GM19438 (cell line): ENCODE measurements at regions not wholly inside any gene's neighbourhood (a gene's known extent, or its start where the extent isn't known, plus 50 kb on each side); places are given as distances from the start of the nearest gene placed in this dataset.

Experiments
- ATAC-seq: cut with Tn5 transposase; IDR thresholded peaks from one replicate; pipeline ENCODE4 v1.9.1; 2021; ENCODE audit warnings: low read depth; ENCODE audit not compliant: unreplicated experiment

DNA sequence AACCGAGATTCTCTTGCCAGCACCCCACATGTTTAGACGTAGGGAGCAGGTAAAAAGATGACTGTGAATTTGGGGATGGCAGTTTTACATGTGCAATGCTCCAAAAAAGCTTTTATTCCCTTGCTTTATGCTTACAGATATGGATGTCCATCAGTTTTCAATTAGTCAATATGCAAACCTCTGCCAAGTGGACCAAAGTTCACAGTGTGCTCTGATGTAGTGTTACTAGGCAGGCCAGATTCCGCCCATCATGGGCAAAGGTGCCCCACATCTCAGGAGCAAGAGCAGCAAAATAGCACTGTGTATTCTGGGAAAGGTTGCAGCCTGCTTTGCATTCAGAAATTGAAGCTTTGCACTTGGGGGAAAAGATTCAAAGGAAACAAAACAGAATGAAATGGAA lies 329.7 kb upstream of the ZEB2 start:
- no peak for ATAC-seq

DNA sequence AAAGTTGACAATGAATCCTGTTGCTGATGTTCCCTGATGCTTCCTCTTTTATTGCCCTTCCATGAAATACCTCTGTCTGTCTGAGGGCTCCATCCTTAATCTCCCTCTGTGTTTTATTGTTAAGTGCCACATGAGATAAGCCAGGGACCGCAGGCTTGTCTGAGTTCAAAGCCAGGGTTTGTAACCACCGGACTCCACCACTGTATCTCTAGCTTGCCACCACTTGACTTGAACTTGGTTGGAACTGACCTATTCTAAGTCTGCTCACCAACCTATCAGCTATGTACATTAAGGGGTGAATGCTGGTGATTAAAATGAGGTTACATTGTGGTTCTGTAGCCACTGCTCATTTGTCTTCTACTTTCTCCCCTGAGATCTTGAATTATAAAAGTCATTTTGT lies 328.5 kb upstream of the ZEB2 start:
- no peak for ATAC-seq

DNA sequence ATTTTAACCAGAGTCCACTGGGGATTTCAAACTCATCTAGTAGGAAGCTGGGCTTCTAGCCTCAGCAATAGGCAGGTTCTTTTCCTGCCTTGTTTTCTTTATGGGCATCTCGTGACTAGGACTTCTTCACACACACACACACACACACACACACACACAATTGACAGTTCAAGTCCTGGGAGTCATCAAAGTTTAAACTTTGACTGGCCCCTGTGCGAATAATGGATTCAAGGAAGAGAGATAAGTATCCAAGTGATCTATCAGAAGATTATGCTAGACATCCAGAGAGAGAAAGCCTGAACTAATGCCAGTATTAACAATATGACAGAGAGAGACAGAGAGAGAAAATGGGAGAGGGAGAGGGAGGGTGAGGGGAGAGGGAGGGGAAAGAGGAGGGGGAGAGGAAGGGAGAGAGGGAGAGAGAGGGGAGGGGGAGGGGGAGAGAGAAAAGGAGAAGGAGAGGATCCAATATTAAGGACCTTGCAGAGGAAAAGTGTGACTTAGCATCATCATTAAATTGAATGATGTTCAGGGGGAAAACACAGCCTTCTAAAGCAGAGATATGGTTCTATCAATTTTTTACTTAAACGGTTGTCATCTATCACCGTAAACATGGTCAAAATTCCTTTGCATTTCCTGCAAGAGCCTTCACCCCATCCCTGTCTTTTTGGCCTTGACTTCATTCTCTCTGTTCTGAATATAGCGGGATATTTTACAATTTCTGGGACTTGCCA lies 327.6 kb upstream of the ZEB2 start:
- ATAC-seq: no peak

DNA sequence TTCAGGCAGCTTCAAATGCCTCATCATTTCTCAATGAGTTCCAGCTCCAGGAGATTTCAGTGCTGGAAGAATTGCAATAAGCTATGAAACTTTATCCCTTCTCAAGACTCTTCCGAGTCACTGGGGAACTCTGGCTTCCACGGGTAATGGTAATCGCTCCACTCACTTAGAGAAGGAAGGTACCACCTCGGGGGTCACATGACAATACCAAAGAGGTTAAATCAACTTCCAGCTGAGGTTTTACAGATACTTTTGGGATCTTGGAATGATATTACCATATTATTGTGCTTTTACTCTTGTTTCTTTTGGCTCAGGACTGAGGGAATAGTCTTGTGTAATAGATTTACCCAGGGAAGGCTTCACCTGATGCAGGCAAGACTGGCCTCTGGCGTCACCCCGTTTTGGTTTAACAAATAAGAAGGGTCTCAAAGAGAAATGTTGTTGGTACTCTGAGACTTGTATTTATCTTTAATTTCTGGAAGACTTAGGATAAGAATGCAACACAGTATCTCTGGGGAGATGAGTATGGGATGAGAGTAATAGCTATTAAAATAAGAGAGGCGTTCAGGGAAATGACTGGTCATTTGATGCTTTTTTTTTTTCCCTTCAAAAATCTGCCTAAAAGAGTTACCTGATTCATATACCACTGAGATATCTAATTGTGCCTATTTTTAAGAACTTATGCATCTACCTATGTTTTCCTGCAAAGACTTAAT lies 316.9 kb upstream of the ZEB2 start:
- no peak for ATAC-seq

DNA sequence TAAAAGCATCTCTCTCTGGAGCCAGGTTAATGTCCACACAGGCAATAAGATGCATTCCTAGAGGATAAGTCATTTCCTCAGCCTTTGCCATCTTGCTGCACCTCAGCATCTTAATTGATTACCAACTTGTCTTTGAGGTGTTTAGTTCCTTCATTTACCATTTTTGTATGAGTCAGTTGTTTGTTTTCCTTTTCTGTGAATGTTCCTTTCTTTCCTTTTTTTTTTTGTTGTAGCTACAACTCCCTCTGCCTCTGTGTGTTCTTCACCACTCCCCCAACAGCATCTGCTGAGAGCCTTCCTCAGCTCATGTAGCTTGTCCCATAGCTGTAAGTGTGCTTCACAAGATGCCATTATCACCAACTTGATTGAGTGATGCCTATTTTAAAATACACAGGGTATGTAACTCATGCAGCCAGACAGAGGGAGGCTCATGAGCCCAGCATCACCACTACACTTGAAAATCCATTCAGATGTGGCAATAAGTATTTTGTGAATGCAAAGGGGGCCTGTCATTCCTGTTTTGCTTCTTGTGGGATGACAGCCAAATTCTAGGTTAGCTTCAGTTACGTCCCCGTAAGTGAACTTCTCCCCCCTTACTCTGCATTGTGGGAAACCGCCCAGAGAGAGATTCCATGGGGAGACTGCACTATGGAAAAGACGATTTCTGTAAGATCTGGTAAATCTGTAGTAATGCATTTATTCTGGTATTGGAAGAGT lies 315.9 kb upstream of the ZEB2 start:
- no peak for ATAC-seq

DNA sequence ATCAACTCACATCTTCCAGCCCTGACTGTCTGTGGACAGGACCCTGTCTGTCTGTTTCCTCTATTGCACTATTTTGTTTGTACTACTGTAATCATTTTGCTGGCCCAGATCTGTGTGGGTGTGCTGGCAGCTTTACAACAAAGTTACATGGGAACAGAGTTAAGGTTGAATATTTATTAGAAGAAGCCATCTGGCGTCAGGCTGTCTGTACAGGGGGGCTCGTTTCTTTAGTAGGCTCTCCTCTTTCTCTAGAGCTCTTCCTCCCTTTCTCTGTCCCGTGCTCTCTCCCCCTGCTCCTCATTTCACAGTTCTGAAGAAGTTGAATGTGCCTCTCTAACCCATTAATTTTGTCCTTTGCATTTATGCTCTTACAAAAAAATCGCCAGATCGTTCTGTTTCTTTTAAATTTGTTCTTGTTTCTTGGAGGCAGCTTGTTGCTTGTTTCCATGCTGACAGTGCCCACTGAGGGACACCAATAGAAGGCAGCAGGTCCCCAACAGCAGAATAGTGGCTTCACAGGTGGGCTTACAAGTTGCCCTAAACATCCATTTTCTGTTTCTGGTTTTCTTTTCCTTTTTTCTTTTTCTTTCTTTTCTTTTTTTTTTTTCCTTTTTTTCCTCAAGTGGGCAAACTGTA lies 315.2 kb upstream of the ZEB2 start:
- no peak for ATAC-seq

DNA sequence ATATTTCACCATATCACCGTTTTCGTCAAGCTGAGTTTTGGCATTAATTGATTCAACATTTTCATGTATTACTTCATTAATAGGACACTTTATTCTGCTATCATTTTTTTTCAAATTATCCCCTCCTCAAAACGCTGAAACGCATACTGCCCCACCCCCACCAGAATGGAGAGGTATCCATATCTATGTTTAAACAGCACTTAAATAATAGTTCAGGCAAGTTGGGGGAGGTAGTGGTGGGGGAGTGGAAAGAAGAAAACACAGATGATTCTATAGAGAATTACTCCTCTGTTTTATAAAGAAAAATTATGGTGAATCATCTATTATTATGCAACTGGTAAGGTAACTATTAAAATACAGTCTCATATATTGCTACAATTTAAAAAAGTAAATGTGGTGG lies 314.4 kb upstream of the ZEB2 start:
- no peak for ATAC-seq

DNA sequence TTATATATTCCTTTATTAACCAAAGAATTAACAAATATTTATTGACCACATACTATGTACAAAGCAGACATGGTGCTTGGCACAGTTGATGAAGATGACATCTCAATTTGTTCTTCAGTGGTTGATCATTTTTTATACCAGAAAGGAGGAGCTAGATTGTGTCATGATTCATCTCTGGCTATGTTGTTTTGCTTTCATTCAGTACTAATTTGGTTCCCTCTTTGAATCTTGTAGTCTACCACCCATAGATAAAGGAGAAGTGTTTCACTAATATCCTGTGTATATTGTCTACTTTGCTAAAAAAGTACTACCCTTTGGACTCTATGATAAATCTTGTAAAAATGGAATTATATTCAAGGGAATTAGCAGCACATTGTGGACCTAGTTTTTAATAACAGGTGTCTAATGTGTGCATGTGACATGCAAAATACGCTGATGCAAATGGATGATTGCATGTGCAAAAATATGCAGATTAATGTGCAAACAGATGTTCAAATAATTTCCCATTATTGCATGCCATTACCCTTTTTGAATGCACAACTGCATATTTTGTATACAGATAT lies 313.2 kb upstream of the ZEB2 start:
- no peak for ATAC-seq

DNA sequence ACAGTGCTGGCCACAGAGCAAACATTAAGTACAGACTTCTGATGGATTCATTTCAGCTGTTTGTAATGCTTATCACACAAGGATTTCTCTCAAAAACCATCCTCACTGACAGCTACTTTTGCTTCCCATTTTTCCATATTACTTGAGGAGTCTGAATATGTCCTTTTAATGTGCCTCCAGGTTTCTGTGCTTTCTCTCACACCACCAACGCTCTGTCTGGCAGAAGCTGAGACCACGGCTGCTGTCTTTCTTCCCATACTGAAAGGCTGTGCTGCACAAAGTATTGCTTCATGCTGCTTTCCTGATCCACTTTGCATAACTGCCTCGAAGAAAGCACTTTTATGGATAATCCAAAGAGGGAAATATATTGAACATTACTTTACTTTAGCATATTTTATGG lies 312.1 kb upstream of the ZEB2 start:
- no peak for ATAC-seq

DNA sequence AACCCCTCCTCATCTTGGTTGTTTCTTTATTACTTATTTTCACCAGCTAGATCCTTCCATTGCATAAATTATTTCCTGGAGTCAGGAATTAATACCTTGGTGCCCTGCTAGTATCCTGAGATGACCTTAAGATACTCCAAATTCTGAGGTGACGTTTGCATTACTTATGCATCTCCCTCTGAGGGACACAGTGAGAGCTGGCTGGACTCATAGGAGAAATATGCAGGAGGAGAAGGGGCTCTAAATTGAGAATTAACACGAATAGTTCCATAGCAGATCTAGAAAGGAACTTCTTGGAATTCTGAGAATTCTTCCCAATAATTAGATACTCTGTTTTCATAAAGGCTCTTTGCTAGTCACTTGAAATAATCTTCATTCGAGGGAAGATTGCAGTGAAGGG lies 310.6 kb upstream of the ZEB2 start:
- no peak for ATAC-seq

DNA sequence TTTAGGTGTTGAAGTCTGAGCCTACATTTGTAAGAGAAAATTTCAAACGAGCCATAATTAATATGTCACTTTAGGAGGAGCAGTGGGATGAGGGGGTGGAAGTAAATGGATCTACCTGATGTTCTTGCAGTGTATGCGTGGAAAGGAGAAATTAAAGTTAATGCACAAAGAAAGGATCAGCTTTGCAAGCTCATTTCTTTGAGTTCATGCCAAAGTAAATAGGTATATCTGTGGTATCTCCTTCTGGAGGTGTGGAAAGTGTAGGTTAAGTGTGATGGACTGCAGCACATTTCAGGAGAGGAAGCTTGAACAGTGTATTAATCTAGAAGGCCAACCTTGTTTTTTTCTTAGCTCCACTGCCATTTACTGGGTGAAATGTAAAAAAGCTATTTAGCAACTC lies 307.5 kb upstream of the ZEB2 start:
- ATAC-seq: no peak

DNA sequence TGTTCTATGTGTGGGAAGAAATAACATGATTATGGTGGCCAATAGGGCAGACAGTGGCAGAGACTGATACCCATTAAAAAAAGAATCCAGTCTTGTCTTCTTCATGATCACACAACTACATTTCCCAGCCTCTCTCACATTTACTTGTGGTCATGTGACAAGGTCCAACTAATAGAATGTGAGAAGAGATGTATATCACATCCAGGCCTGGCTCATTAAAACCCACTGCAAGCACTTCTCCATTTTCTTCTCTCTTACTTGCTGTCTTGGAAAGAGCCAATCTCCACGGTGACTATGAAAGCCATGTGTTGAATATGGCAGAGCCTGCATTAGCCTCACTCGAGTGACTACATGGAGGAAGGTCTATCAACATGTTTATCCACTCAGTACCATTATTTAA lies 306.2 kb upstream of the ZEB2 start:
- no peak for ATAC-seq

DNA sequence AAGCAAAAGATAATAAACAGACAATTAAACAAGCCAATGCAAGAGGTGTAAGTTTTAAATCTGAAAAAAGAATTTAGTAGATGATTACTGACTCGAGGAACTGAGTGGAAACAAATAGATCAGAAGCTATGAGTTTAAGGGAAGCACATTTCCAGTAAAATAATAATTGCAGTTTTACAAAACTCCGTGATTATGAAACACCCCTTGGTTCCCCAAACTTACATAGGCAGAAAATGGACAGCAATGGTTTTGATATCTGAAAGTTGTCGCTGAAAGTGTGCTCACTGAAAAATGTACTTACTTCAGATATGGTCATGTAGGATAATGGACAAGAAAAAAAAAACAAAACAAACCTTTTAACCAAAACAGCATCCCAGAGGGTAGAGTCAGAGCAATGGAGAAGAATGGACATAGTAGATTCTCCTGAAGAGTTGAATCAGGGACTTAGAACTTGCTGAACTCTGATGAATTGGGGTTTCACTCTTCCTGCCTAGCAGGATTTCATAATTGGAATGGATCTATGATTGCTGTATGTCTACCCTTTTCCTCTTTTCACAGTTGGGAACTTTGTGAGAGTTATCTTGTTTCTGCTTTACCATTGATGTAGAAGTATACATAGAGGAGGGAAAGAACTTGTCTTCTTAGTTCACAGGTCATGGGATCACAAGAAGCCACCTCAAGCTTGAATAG lies 305.6 kb upstream of the ZEB2 start:
- no peak for ATAC-seq

DNA sequence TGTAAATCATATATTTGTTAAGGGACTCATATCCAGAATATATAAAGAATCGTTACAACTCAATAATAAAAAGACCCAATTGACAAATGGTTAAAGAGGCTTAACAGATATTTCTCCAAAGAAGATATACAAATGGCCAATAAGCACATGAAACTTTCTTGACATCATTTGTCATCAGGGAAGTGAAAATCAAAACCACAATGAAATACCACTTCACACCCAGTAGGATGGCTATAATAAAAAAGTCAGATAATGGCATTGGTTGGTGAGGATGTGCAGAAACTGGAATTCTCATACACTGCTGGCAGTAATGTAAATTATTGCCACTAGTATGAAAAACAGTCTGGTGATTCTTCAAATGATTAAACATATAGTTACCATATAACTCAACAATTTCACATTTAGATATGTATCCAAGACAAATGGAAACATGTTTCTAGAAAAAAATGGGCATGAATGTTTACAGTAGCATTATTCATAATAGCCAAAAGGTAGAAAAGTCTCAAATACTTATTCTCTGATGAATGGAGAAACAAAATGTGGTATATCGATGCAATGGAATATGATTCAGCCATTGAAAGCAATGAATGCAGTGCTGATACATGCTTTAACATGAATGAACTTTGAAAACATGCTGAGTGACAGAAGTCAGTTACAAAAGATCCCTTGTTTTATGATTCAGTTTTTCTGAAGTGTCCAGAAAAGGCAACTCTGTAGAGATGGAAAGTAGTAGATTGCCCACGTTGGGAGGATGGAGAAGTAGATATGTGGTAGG lies 304.6 kb upstream of the ZEB2 start:
- no peak for ATAC-seq

DNA sequence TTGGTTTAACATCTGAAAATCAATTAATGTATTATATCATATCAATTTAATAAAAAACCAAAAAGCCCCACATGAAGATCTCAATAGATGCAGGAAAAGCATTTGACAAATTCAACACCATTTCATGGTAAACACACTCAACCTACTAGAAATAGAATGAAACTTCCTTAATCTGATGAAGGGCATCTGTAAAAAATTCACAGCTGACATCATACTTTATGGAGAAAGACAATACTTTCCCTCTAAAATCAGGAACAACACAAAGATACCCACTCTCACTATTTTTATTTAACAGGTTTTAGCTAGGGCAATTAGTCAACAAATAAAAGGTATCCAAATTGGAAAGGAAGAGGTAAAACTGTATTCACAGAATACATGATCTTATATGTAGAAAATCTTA lies 303.0 kb upstream of the ZEB2 start:
- no peak for ATAC-seq

DNA sequence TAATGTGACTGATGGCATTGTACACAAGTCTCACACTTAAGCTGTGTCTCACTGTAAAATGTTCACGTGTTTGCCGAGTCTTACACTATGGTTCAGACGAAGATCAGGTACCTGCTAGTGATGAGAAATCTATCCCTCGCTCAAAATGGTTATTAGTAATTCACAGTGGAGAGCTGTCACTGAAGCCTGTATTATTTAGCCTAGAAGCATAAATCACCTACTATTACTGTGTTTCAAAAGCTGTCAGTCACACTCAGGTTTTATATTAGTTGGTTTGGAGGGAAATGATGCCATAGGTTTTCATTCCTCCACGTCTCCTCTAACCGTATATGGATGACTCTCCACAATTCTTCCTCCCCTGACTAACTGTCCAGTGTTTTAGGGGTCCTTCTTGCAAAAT lies 292.4 kb upstream of the ZEB2 start:
- no peak for ATAC-seq

DNA sequence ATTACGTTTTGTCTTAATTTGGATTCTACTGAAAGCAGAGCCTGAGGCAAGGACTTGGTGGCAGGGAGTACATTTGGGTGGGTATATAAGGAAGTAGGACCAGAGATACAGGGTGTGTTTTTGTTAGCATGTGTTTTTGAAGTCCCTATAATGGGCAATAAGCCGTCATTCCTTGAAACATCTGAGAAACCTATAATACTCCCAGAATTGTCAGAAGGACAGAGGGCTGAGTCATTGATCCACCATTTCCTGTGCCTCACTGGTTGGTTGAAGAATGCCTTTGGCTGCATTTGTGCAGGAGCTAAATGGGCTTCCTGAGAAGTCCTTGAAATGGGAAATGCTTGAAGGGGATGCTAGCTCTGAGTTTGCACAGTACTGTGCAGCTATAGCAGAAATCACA lies 281.8 kb upstream of the ZEB2 start:
- no peak for ATAC-seq

DNA sequence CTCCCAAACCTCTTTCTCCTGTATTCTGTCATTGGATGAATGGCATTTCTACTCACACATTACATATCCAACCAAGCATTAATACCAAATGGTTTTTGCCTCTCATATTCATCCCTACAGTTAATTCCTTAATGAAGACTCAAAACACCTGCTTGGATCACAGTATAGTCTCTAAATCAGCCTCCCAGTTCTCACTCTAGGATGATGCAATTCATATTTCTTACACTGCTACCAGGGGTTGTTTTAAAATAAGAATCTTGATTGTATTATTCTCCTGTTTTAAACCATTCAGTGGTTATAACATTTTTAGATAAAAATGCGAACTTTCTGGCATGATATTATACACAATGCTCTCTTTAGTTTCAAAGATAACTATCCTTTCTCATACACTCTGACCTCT lies 281.4 kb upstream of the ZEB2 start:
- no peak for ATAC-seq

DNA sequence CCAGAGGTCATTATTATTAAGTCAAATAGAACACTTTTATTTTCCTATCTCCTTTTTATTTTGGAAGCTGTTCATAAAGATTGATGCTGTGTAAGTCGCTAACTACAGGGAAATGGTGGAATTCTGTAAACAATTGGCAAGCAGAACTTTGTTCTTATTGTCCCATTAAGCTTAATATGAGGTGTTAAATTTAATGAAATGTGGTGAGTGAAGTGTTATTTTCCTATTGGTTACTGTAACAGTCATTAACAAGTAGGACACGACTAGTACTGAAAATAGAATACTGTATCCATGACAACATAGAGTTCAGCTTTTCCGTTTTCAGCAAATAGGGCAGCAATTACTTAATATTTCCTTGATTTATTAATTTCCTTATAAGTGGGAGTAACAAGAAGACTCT lies 279.1 kb upstream of the ZEB2 start:
- ATAC-seq: no peak

DNA sequence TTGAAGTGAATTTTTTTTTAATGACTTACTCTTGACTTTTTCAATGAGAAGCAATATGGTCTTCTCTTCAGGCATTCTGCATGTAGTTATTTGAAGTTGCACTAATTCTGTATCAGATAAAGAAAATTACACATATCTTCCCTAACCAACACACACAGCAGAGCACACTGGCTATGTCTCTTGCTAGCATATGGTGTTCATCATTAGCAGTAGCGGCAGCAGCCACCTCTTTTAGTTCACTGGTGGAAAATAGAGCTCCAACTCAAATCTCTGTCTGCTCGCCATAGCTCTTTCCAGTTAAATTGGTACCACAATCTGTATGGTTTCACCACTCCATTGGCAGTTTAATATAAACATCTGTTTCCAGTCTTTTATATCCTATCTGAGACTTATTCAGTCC lies 278.1 kb upstream of the ZEB2 start:
- ATAC-seq: no peak
